Retinal pigment epithelial cell (primary cell): ENCODE measurements at regions not wholly inside any gene's neighbourhood (a gene's known extent, or its start where the extent isn't known, plus 50 kb on each side); places are given as distances from the start of the nearest gene placed in this dataset.
A peak's percentile ranks its signal among the peaks of the same experiment; 100 is the strongest.

ENCODE experiments used
- DNase-seq: peaks from one replicate; pipeline ENCODE4 v3.0.0-alpha.2; 2010; ENCODE audit warnings: low read depth
- H3K4me3 ChIP-seq: 2 replicates; pipeline ENCODE4 v1.5.1; 2011; ENCODE audit warnings: mild to moderate bottlenecking, low read length, control low read depth, moderate library complexity
- TF ChIP-seq, protein P1 (sequence below): conservative IDR thresholded peaks from 2 replicates; pipeline ENCODE4 v1.5.1; 2011; ENCODE audit warnings: low read depth, low read length, control low read depth, inconsistent platforms

DNA sequence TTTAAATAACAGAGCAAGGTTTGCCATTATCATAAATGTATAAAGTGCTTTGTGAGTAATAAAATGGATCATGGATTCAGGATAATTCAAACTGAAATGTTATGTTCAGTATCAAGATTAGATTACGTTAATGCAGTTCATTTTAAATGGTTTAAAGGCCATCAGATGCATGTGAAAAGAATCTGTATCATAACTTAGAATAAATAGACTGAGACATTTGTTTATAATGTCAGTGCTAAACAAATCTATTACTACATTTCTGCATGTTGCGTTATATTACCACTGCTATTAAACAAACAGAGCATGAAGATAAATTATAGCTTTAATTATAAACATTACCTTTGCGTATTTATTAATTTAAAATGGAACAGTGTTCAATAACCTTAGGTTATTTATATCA is 160.2 kb downstream of the TOX3 start:
- DNase-seq = no peak
- TF ChIP-seq, protein P1, sequence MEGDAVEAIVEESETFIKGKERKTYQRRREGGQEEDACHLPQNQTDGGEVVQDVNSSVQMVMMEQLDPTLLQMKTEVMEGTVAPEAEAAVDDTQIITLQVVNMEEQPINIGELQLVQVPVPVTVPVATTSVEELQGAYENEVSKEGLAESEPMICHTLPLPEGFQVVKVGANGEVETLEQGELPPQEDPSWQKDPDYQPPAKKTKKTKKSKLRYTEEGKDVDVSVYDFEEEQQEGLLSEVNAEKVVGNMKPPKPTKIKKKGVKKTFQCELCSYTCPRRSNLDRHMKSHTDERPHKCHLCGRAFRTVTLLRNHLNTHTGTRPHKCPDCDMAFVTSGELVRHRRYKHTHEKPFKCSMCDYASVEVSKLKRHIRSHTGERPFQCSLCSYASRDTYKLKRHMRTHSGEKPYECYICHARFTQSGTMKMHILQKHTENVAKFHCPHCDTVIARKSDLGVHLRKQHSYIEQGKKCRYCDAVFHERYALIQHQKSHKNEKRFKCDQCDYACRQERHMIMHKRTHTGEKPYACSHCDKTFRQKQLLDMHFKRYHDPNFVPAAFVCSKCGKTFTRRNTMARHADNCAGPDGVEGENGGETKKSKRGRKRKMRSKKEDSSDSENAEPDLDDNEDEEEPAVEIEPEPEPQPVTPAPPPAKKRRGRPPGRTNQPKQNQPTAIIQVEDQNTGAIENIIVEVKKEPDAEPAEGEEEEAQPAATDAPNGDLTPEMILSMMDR = no peak
- H3K4me3 ChIP-seq = no peak overlapping the region

DNA sequence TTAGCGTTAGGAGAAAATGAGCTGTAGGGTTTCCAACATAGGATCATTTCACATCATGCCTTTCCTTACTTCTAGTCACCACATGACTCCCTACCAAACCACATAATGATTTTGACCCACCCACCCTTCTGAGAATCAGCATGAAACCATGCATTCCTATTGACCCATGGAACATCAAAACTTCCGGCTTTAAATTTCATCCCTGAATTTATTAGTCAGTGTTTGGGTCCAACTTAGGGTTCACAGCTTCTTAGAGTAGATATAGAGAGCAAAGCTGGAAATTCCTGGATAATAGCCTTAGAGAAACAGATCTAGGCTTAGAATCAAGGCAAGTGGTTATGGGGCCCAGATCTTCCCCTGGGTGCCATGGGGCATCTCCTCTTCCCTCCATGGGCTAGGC is 162.6 kb downstream of the TOX3 start:
- TF ChIP-seq, protein P1 = no peak
- H3K4me3 ChIP-seq = no peak overlapping the region
- DNase-seq = no peak

DNA sequence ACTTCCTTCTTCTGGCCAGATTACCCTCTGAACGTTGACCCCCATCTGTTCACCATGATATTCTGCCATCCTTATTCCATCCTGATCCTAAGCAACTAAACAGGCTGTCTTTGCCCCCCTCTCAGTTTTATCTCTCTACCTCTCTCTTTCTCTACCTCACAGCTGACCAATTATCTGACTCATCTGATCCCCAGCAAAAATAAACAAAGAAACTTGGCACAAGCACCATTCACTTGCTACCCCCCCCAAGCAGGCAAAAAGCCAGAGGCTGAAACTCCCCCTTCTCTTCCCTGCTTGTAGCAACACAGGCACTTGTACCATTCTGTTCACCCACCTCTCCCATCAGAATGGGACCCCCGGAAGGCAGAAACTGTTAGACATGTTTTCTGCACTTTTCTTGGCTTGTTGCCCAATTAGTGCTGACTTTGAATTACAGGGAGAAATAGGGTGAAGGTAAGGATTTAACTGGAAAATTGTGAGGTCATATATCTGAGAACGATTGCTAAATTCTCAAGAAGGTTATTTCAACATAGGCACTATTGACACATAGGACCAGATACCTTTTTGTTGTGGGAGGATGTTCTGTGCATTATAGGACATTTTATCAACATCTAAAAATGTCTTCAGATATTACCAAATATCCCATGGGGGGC is 163.2 kb downstream of the TOX3 start:
- TF ChIP-seq, protein P1 = no peak
- peak; percentile 3 for DNase-seq
- no peak overlapping the region for H3K4me3 ChIP-seq

DNA sequence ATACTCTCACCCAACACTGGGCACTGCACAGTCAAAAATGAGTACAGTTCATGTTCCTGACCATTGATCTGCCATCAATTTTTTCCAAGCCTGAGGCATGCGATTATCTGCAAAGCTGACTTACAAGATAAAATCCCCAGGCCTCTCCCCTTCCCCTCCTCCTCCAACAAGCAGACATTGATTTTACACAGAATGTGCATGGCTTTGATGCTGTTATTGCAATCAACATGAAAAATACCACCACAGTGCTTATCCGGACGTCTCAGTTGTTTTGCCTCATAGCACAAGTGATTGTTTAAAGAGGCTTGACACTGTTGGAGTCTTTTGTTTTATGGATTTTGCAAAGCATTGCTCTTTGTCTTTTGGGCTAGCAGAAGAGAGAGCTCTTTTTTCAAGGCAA is 163.8 kb downstream of the TOX3 start:
- no peak for DNase-seq
- H3K4me3 ChIP-seq = no peak overlapping the region
- TF ChIP-seq, protein P1 = no peak

DNA sequence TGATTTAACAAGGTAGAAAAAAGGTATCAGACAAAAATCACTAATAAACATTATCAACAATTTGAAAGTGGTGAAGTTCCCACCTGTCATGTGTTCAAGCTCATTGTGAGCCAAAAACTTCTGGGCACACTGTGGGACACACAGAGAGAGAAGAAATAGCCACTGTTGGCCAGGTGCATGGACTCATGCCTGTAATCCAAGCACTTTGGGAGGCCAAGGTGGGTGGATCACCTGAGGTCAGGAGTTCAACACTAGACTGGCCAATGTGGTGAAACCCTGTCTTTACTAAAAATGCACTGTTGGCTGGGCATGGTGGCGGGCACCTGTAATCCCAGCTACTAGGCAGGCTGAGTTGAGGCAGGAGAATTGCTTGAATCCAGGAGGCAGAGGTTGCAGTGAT is 167.4 kb downstream of the TOX3 start:
- DNase-seq = no peak
- H3K4me3 ChIP-seq = no peak overlapping the region
- TF ChIP-seq, protein P1 = no peak

DNA sequence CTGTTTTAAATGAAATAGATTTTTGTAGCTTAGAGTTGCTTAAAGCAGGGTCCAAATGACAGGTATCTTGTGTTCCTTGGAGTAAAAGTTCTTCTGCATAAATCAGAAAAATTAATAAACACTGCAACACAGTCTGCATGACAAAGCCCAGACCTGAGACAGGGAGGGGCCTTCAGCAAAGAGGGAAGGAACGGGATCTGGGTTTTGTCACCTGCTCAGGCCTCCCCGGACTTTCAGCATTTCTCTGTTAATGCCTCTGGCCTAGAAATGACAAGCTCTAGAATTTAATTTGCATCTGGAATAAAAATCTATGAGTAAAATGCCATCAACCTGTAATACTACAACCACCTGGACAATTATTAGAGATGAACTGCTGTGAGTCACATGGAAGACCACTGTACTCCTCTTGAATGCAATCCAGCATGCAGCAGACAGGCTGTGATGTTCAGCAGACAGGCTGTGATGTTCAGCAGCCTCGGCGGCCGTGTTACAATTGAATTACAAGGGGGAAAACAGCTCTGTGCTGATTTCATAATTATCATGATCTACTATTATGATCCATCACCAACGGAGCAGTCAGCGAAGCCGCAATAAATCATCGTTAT is 170.2 kb downstream of the TOX3 start:
- TF ChIP-seq, protein P1 = no peak
- no peak for DNase-seq
- H3K4me3 ChIP-seq = no peak overlapping the region

DNA sequence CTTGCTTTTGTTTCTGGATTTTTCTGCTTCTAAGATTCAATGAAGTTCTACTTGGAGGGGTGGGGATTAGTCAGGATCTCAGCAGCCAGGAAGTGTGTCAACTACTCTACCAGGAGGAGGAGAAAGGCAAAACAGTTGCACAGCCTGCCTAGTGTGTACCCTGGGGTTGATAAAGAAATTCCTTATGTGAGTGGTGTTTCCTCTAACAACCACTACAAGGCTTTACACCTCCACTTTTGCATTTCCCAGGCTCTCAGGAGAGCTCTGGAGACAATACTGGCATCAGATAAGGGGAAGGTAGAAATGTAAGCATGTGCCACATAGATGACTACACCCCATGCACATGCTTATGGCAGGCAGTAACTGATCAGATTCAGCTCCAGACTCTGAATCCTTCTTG is 174.6 kb downstream of the TOX3 start:
- no peak overlapping the region for H3K4me3 ChIP-seq
- TF ChIP-seq, protein P1 = no peak
- DNase-seq = no peak
